PFSK-1 (cell line): ENCODE measurements at regions not wholly inside any gene's neighbourhood (a gene's known extent, or its start where the extent isn't known, plus 50 kb on each side); places are given as distances from the start of the nearest gene placed in this dataset.

Source experiments
- FOXP2 ChIP-seq: optimal IDR thresholded peaks from 2 replicates; pipeline ENCODE3; 2011; ENCODE audit warnings: borderline replicate concordance, control low read depth, inconsistent platforms; ENCODE audit not compliant: insufficient read depth; ENCODE audit errors: extremely low read length, extremely low read depth
- POLR2AphosphoS5 ChIP-seq: IDR thresholded peaks from 2 replicates; pipeline ENCODE4 v1.6.1; 2012; ENCODE audit warnings: low read depth, mild to moderate bottlenecking, control low read depth, low read length, moderate library complexity
- SIN3A ChIP-seq: IDR thresholded peaks from 2 replicates; pipeline ENCODE4 v1.6.1; 2012; ENCODE audit warnings: mild to moderate bottlenecking, low read length, moderate library complexity, borderline replicate concordance; ENCODE audit not compliant: insufficient read depth
- TAF1 ChIP-seq: IDR thresholded peaks from 2 replicates; pipeline ENCODE4 v1.6.1; 2012; ENCODE audit warnings: low read length, control low read depth, borderline replicate concordance; ENCODE audit not compliant: insufficient read depth
- TF ChIP-seq, protein P1 (sequence below), 2 experiments: IDR thresholded peaks; 2 replicates each; pipeline versions ENCODE4 v1.6.1 to v1.8.0; 2011 to 2012; ENCODE audit warnings: low read depth in 2 of 2, low read length in 2 of 2, control low read depth in 1 of 2, inconsistent platforms in 1 of 2, mild to moderate bottlenecking in 1 of 2, moderate library complexity in 1 of 2; ENCODE audit not compliant: insufficient read depth in 1 of 2

DNA sequence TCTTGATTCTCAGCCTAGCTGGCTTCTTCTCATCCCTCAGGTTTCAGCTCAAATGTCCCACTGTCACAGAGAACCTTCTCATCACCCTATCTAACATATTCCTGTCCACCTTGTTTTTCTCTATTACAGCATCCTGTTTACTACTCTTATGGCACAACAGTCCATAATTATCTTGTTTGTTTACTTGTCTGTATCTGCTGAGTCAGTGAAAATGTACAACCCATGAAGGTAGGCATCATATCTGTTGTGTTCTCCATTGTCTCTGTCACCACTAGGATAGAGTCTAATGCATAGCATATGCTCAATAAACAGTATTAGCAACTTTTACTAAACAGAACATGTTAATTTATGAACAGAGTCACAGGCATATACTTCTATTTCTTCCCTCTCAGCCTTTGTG, 261.7 kb downstream of the ETAA1 start:
- TF ChIP-seq, protein P1, sequence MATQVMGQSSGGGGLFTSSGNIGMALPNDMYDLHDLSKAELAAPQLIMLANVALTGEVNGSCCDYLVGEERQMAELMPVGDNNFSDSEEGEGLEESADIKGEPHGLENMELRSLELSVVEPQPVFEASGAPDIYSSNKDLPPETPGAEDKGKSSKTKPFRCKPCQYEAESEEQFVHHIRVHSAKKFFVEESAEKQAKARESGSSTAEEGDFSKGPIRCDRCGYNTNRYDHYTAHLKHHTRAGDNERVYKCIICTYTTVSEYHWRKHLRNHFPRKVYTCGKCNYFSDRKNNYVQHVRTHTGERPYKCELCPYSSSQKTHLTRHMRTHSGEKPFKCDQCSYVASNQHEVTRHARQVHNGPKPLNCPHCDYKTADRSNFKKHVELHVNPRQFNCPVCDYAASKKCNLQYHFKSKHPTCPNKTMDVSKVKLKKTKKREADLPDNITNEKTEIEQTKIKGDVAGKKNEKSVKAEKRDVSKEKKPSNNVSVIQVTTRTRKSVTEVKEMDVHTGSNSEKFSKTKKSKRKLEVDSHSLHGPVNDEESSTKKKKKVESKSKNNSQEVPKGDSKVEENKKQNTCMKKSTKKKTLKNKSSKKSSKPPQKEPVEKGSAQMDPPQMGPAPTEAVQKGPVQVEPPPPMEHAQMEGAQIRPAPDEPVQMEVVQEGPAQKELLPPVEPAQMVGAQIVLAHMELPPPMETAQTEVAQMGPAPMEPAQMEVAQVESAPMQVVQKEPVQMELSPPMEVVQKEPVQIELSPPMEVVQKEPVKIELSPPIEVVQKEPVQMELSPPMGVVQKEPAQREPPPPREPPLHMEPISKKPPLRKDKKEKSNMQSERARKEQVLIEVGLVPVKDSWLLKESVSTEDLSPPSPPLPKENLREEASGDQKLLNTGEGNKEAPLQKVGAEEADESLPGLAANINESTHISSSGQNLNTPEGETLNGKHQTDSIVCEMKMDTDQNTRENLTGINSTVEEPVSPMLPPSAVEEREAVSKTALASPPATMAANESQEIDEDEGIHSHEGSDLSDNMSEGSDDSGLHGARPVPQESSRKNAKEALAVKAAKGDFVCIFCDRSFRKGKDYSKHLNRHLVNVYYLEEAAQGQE (IDR thresholded peaks at IDR 0.05; ENCODE audit: insufficient read depth in 1 of 2, low read depth in 2 of 2, low read length in 2 of 2): no peak
- TF ChIP-seq POLR2AphosphoS5 (no peak), SIN3A (no peak), TAF1 (no peak), FOXP2 (no peak)

- TF ChIP-seq, protein P1 (IDR thresholded peaks at IDR 0.05; ENCODE audit: insufficient read depth in 1 of 2, low read depth in 2 of 2, low read length in 2 of 2): no peak
- TF ChIP-seq FOXP2 (no peak), TAF1 (no peak), SIN3A (no peak)
Measured at GRCh38 chr2:67660015-67660602, 263.0 kb downstream of the ETAA1 start.

- TF ChIP-seq TAF1 (no peak), FOXP2 (no peak), SIN3A (no peak), POLR2AphosphoS5 (no peak)
- TF ChIP-seq, protein P1 (IDR thresholded peaks at IDR 0.05; ENCODE audit: insufficient read depth in 1 of 2, low read depth in 2 of 2, low read length in 2 of 2): no peak
Measured at GRCh38 chr2:67660871-67661270, 263.7 kb downstream of the ETAA1 start.

- TF ChIP-seq, protein P1 (IDR thresholded peaks at IDR 0.05; ENCODE audit: insufficient read depth in 1 of 2, low read depth in 2 of 2, low read length in 2 of 2): no peak
- TF ChIP-seq POLR2AphosphoS5 (no peak), SIN3A (no peak), TAF1 (no peak), FOXP2 (no peak)
Measured at GRCh38 chr2:67662222-67662621, 265.1 kb downstream of the ETAA1 start.

DNA sequence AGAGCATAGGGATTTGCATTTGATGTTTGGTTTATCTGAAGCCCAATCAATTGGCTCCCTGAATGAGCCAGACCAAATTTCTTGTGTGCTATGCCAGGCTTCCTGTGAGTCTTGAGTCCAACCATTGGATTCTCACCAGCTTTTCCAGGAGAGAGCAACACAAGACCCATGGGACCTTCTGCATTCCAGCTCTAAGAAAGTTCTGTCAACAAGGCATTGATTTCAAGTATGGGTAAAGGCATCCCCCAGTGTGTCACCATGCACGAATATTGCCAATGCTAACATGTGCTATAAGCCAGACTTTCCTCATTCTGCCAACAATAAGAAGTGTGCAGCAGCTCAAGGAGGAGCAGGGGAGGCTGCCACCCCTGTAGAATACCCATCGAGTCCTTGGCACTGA, 266.6 kb downstream of the ETAA1 start:
- no peak for TF ChIP-seq TAF1
- TF ChIP-seq, protein P1 (IDR thresholded peaks at IDR 0.05; ENCODE audit: insufficient read depth in 1 of 2, low read depth in 2 of 2, low read length in 2 of 2): no peak
- TF ChIP-seq SIN3A: no peak
- TF ChIP-seq FOXP2: no peak
- no peak for TF ChIP-seq POLR2AphosphoS5
